H1 (cell line): ENCODE measurements at regions not wholly inside any gene's neighbourhood (a gene's known extent, or its start where the extent isn't known, plus 50 kb on each side); places are given as distances from the start of the nearest gene placed in this dataset.

Source experiments
- CTCF ChIA-PET: fragments of 300-600 bp; sonication (Branson Sonifier 250); formaldehyde crosslinking; loops from one replicate; lab custom pipeline; 2021; ENCODE audit not compliant: partially characterized antibody; lab: Charles Lee
- POLR2A ChIA-PET: fragments of 300-600 bp; sonication (Branson Sonifier 250); formaldehyde crosslinking; loops from one replicate; lab custom pipeline; 2021; ENCODE audit warnings: inconsistent platforms; ENCODE audit not compliant: partially characterized antibody; lab: Charles Lee
- DNase-seq, 2 experiments: peaks; one replicate each; pipeline versions ENCODE4 v3.0.0 to v3.0.0-alpha.2; 2010 to 2022; ENCODE audit warnings: low spot score in 2 of 2, low read depth in 1 of 2, mixed read lengths in 1 of 2
- FAIRE-seq: peaks from 2 replicates; lab custom pipeline; 2011; peaks lifted over from hg19 to GRCh38; lab: Jason Lieb, UNC
- H2AFZ ChIP-seq: 2 replicates; pipeline ENCODE4 v1.8.1; 2012; ENCODE audit warnings: low read length, inconsistent platforms
- H2AK5ac ChIP-seq: 2 replicates; pipeline ENCODE4 v1.6.1; 2013; ENCODE audit warnings: low read depth, low read length
- H2BK120ac ChIP-seq: replicated peaks from 2 replicates; pipeline ENCODE3; 2013; ENCODE audit warnings: low read depth, low read length, inconsistent platforms
- H2BK12ac ChIP-seq: 2 replicates; pipeline ENCODE4 v1.6.1; 2013; ENCODE audit warnings: low read depth, low read length
- H2BK15ac ChIP-seq: 2 replicates; pipeline ENCODE4 v1.6.1; 2013; ENCODE audit warnings: low read length
- H2BK20ac ChIP-seq: 2 replicates; pipeline ENCODE4 v1.6.1; 2013; ENCODE audit warnings: low read length
- H2BK5ac ChIP-seq: 2 replicates; pipeline ENCODE4 v1.6.1; 2013; ENCODE audit warnings: low read depth, low read length
- H3K14ac ChIP-seq: 2 replicates; pipeline ENCODE4 v1.6.1; 2013; ENCODE audit warnings: inconsistent platforms; ENCODE audit not compliant: insufficient read length
- H3K18ac ChIP-seq: 2 replicates; pipeline ENCODE4 v1.6.1; 2013; ENCODE audit warnings: low read length; ENCODE audit errors: extremely low read depth
- H3K23ac ChIP-seq: 2 replicates; pipeline ENCODE4 v1.6.1; 2013; ENCODE audit warnings: inconsistent platforms; ENCODE audit not compliant: insufficient read length
- H3K23me2 ChIP-seq: 2 replicates; pipeline ENCODE4 v1.6.1; 2013; ENCODE audit warnings: low read depth, low read length
- H3K27ac ChIP-seq: 2 replicates; pipeline ENCODE4 v1.6.1; 2011; ENCODE audit warnings: low read depth, low read length, inconsistent platforms
- H3K27me3 ChIP-seq, 4 experiments: replicated peaks in 1 of 4; 1 replicate in 1 of 4; 2 replicates in 3 of 4; pipeline versions ENCODE4 v1.6.1 to v1.8.1; 2011 to 2013; ENCODE audit warnings: low read length in 3 of 4, mild to moderate bottlenecking in 3 of 4, inconsistent platforms in 2 of 4, mixed read lengths in 2 of 4, moderate library complexity in 1 of 4; ENCODE audit not compliant: control insufficient read depth in 3 of 4, insufficient read depth in 3 of 4; ENCODE audit errors: extremely low read depth in 1 of 4
- H3K36me3 ChIP-seq, 4 experiments: 2 replicates each; pipeline versions ENCODE4 v1.6.1 to v1.8.1; 2011 to 2013; ENCODE audit warnings: mild to moderate bottlenecking in 4 of 4, low read length in 3 of 4, moderate library complexity in 2 of 4, control low read depth in 1 of 4, inconsistent platforms in 1 of 4; ENCODE audit not compliant: insufficient read depth in 4 of 4, control insufficient read depth in 2 of 4
- H3K4ac ChIP-seq: replicated peaks from 2 replicates; pipeline ENCODE3; 2013; ENCODE audit warnings: low read length, low read depth, mixed read lengths, inconsistent platforms; ENCODE audit not compliant: insufficient read length
- H3K4me1 ChIP-seq, 4 experiments: replicated peaks in 1 of 4; 1 replicate in 1 of 4; 2 replicates in 3 of 4; pipeline versions ENCODE4 v1.6.1 to v1.8.1; 2011 to 2013; ENCODE audit warnings: low read length in 3 of 4, inconsistent platforms in 2 of 4, mixed read lengths in 1 of 4; ENCODE audit not compliant: insufficient read depth in 4 of 4, control insufficient read depth in 3 of 4
- H3K4me2 ChIP-seq, 2 experiments: 2 replicates each; pipeline versions ENCODE4 v1.6.1 to v1.8.1; 2011 to 2013; ENCODE audit warnings: low read depth in 2 of 2, low read length in 2 of 2, control low read depth in 1 of 2, inconsistent platforms in 1 of 2, mild to moderate bottlenecking in 1 of 2; ENCODE audit not compliant: insufficient read depth in 1 of 2
- H3K4me3 ChIP-seq, 4 experiments: fragments of 200-600, 300-600 bp in 1 of 4; sonication (generic), shearing (Covaris generic), sonication (Bioruptor Twin) in 1 of 4; 2 replicates each; pipeline versions ENCODE4 v1.5.1 to v1.8.1; 2011 to 2016; ENCODE audit warnings: low read length in 4 of 4, low read depth in 3 of 4, control low read depth in 2 of 4, inconsistent platforms in 2 of 4, mild to moderate bottlenecking in 2 of 4, mixed read lengths in 1 of 4, moderate library complexity in 1 of 4; ENCODE audit not compliant: insufficient read depth in 2 of 4; ENCODE audit errors: extremely low read depth in 1 of 4
- H3K56ac ChIP-seq: replicated peaks from 2 replicates; pipeline ENCODE3; 2013; ENCODE audit warnings: low read depth, mild to moderate bottlenecking, mixed read lengths, low read length, inconsistent platforms; ENCODE audit not compliant: insufficient read length
- H3K79me1 ChIP-seq: 2 replicates; pipeline ENCODE4 v1.6.1; 2013; ENCODE audit warnings: low read depth, low read length, control low read depth
- H3K79me2 ChIP-seq, 2 experiments: 2 replicates each; pipeline versions ENCODE4 v1.6.1 to v1.8.1; 2012 to 2013; ENCODE audit warnings: low read length in 2 of 2, mild to moderate bottlenecking in 2 of 2, inconsistent platforms in 1 of 2; ENCODE audit not compliant: insufficient read depth in 2 of 2, control insufficient read depth in 1 of 2
- H3K9ac ChIP-seq, 4 experiments: replicated peaks in 1 of 4; 1 replicate in 1 of 4; 2 replicates in 3 of 4; pipeline versions ENCODE4 v1.6.1 to v1.8.1; 2011 to 2013; ENCODE audit warnings: low read depth in 3 of 4, low read length in 3 of 4, control low read depth in 2 of 4, mild to moderate bottlenecking in 2 of 4, moderate library complexity in 2 of 4, inconsistent platforms in 1 of 4; ENCODE audit errors: extremely low read depth in 1 of 4
- H3K9me3 ChIP-seq, 2 experiments: 2 replicates each; pipeline versions ENCODE4 v1.6.1 to v1.8.1; 2012 to 2013; ENCODE audit warnings: mild to moderate bottlenecking in 2 of 2, moderate library complexity in 2 of 2, control low read depth in 1 of 2, inconsistent platforms in 1 of 2, low read depth in 1 of 2, low read length in 1 of 2, mixed read lengths in 1 of 2; ENCODE audit not compliant: insufficient read depth in 2 of 2
- H4K20me1 ChIP-seq, 2 experiments: replicated peaks in 1 of 2; 2 replicates each; pipeline versions ENCODE3 to v1.8.1; 2011 to 2013; ENCODE audit warnings: inconsistent platforms in 2 of 2, low read length in 2 of 2, mild to moderate bottlenecking in 1 of 2; ENCODE audit not compliant: insufficient read depth in 2 of 2, control insufficient read depth in 1 of 2
- H4K5ac ChIP-seq: 2 replicates; pipeline ENCODE4 v1.6.1; 2013; ENCODE audit warnings: low read length, low read depth, mixed read lengths, inconsistent platforms; ENCODE audit not compliant: insufficient read length
- H4K8ac ChIP-seq: 2 replicates; pipeline ENCODE4 v1.8.0; 2013; ENCODE audit warnings: mild to moderate bottlenecking, moderate library complexity, low read length, inconsistent platforms; ENCODE audit not compliant: insufficient read depth; ENCODE audit errors: extremely low read depth
- H4K91ac ChIP-seq: replicated peaks from 2 replicates; pipeline ENCODE3; 2013; ENCODE audit warnings: low read length, mixed read lengths, inconsistent platforms; ENCODE audit not compliant: insufficient read length
- ATF3 ChIP-seq: IDR thresholded peaks from 2 replicates; pipeline ENCODE4 v1.6.1; 2011; ENCODE audit warnings: low read depth, mild to moderate bottlenecking, low read length; ENCODE audit not compliant: insufficient read depth
- YY1 ChIP-seq: IDR thresholded peaks from 2 replicates; pipeline ENCODE4 v1.6.1; 2011; ENCODE audit warnings: low read depth, mild to moderate bottlenecking, low read length
- WGBS, 2 experiments: shearing (Covaris generic) in 1 of 2; methylation state at CpG; one replicate each; pipeline versions ENCODE4 v1.1.6 to v1.1.7; 2013 to 2015; ENCODE audit warnings: low lambda C conversion rate in 2 of 2, mixed read lengths in 2 of 2, inconsistent platforms in 1 of 2, low coverage in 1 of 2, missing lambda C conversion rate in 1 of 2; ENCODE audit not compliant: insufficient replicate concordance in 2 of 2, insufficient coverage in 1 of 2, insufficient read length in 1 of 2; ENCODE audit errors: extremely low coverage in 1 of 2, missing lambda C conversion rate in 1 of 2; 5-methylcytosine and 5-hydroxymethylcytosine counted together

GRCh38 chr1:221636967-221637366 lies 104.9 kb downstream of the DUSP10 start (continued):
- TF ChIP-seq YY1, result no peak

GRCh38 chr1:221637641-221638041 lies 104.2 kb downstream of the DUSP10 start:
- Histone ChIP-seq H3K23me2 (no peaks in the 10 kb centered on the region), H3K14ac (no peak overlapping the region), H3K27ac (no peak overlapping the region), H2AFZ (no peak overlapping the region), H3K9ac (no peak overlapping the region), H3K4me1 (no peaks in the 10 kb centered on the region), H3K9me3 (no peaks in the 10 kb centered on the region), H4K20me1 (no peaks in the 10 kb centered on the region), H3K79me2 (no peaks in the 10 kb centered on the region), H3K4me2 (no peak overlapping the region), H3K4me3 (no peak overlapping the region), H2BK5ac (no peak overlapping the region), H3K56ac (no peak overlapping the region), H2BK12ac (no peak overlapping the region), H2BK15ac (no peak overlapping the region), H4K91ac (no peak overlapping the region), H2BK20ac (no peak overlapping the region), H2AK5ac (no peak overlapping the region), H3K27me3 (no peaks in the 10 kb centered on the region), H3K4ac (no peak overlapping the region), H3K36me3 (no peaks in the 10 kb centered on the region), H2BK120ac (no peak overlapping the region), H4K8ac (no peak overlapping the region), H3K79me1 (no peaks in the 10 kb centered on the region), H3K18ac (no peak overlapping the region), H3K23ac (no peak overlapping the region), H4K5ac (no peak overlapping the region)
- ChIA-PET POLR2A (no interaction called here), CTCF (interaction anchor here (0.7 to 1.3 kb wide), 3 partner anchors 9 to 89 kb away, joined by 3 read pairs; no protein-coding TSS in a partner anchor)
- TF ChIP-seq ATF3, result no peak
- FAIRE-seq, result no peak
- DNase-seq, result no peak
- WGBS, 2 experiments, result 100% methylated on average over 2 of the region's 2 CpGs; no CpG with 5 or more reads in 1 of the 2 experiments
